NCI-H187 (cell line): ENCODE measurements at regions not wholly inside any gene's neighbourhood (a gene's known extent, or its start where the extent isn't known, plus 50 kb on each side); places are given as distances from the start of the nearest gene placed in this dataset.
A peak's percentile ranks its signal among the peaks of the same experiment; 100 is the strongest.
"Not testable (repeated sequence)": the region's sequence is repeated elsewhere in the genome, so short reads cannot be mapped to it uniquely, and the experiment has no call there.

Experiments
- DNase-seq, 2 experiments: peaks; one replicate each; lab custom pipeline; 2025; lab: John Stamatoyannopoulos, UW

GRCh38 chr2:38243186-38243880, 133.7 kb downstream of the ATL2 start:
- DNase-seq = no peak

DNA sequence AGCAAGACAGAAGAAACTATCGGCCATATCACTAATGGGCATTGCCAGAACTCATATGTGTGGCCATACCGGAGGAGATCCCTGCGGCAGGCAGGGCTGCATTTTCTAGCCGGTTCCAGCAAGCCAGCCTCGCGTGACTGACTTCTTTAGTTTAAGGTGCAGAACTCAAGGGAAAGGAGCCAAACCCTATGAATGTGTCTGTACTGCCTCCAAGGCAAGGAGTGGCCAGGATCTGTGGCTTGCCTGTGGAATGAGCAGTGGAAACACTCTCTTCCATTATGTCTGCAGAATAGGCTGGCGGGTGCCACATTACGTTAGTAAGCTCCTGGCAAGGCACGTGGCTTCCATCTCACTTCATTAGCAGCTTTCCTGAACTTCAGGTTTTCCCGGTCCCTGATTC, 137.6 kb downstream of the ATL2 start:
- DNase-seq = no peak

- not testable (repeated sequence) for DNase-seq
Measured at GRCh38 chr2:38238705-38239104, 138.4 kb downstream of the ATL2 start.

- no peak for DNase-seq
Measured at GRCh38 chr2:38237311-38237710, 139.8 kb downstream of the ATL2 start.

GRCh38 chr2:38233231-38233983, 143.7 kb downstream of the ATL2 start:
- no peak for DNase-seq

DNA sequence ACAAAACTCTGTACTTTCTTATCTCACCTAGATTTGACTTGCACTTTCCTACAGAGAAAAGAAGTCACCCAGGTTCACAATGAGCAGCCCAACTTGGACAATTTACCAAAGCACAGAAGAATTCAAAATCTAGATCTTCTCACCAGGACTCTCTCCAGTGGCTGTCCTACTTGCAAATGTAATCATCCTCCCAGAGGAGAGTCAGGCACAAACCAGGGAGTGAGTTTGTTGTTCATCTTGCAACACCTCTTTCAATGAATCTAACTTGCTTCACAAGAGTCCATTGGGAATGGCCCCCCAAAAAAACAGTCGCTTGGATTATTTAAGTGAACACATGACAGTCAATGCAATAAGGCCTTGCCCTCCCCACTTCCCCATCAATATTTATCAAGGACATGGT, 144.6 kb downstream of the ATL2 start:
- DNase-seq = no peak

GRCh38 chr2:38230756-38231155, 146.3 kb downstream of the ATL2 start:
- peak in 1 of 2 experiments; percentile 4 for DNase-seq

DNA sequence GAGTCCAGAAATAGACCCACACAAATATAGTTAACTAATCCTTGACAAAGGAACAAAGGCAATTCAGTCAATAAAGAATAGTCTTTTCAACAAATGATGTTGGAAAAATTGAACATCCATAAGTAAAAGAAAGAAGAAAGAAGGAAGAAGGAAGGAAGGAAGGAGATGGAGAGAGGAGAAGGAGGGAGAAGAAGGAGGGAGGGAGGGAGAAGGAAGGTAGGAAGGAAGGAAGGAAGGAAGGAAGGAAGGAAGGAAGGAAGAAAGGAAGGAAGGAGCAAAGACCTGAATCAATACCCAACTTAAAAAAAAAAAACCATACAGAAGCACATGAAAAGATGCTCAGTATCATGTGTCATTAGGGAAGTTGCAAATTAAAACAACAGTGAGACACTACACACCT, 148.3 kb downstream of the ATL2 start:
- DNase-seq = no peak

DNA sequence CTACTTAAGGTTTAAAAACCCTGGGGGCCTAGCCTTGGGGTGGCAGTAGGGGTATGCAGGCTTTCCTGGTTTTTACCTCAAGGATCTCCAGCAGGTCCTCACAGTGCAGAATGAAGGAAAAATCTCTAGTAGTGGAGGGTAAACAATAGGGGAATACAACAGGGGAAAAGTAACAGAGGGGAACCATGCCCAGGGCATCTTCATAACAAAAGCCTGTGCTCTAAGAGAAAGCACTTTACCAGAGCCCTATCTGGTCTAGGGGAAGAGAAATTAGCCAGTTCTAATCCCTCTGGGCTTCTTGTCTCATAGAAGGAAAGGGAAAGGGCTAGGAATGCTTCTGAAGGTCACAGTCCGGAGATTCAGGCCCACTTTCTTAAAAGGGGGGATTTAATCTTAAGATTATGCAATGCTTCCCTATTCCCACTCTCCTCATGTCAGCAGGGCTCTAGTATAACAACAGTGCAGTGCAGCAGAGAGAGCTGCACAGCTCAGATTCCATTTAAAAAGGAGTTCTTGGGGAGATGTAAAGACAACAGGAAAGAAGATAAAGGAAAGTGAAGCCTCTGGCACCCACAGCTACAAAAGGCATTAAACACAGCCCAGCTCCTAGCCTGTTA, 149.0 kb upstream of the CYP1B1 start:
- DNase-seq = no peak

DNA sequence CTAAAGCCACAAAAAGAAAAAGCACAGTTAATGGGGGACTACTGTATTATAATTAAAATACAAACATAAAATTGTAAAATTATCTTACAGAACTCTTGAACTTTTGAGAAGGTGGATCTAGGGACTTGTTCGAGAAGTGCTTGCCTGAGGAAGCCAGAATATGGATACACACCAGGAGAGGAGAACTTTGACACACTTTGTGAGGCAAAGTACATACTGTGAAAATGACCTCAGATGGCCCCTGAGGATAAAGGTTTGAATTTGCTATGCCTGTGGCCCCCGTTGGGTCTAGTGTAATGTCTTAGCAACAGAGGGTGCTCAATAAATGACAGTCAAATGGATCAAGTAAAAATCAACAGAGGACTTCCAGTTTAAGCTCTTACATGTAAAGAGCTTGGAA, 148.2 kb upstream of the CYP1B1 start:
- no peak for DNase-seq

- DNase-seq = no peak
Measured at GRCh38 chr2:38223256-38223655, 147.3 kb upstream of the CYP1B1 start.

DNA sequence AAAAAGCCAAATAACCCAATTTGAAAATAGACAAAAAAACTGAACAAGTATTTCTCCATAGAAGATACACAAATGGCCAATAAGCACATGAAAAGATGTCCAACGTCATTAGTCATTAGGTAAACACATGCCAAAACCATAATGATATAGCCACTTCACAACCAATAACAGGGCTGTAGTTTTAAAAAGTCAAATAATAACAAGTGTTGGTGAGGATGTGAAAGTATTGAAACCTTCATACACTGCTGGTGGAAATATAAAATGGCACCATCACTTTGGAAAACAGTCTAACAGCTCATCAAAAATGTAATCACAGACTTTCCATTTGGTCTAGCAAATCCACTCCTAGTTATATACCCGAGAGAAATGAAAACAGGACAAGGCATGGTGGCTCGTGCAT, 144.2 kb upstream of the CYP1B1 start:
- no peak for DNase-seq

DNA sequence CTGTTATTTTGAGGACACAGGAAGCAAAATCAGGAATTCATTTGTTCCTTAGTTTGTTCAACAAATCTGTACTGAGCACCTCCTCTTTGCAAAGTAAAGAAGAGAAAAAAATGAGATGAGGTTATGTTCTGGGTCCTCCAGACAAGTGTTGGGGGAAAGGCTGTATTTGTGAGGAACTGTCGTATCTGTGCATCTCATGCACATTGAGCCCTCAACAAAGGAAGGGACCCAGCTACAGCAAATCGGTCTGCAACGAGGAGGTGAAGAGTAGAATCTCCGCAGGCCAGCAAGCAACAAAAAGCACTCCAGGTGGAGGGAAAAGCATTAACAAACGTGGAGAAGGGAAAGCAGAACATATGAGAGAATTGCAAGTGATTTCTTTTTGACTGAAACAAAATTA, 143.0 kb upstream of the CYP1B1 start:
- no peak for DNase-seq

- DNase-seq = no peak
Measured at GRCh38 chr2:38218591-38218991, 142.6 kb upstream of the CYP1B1 start.

DNA sequence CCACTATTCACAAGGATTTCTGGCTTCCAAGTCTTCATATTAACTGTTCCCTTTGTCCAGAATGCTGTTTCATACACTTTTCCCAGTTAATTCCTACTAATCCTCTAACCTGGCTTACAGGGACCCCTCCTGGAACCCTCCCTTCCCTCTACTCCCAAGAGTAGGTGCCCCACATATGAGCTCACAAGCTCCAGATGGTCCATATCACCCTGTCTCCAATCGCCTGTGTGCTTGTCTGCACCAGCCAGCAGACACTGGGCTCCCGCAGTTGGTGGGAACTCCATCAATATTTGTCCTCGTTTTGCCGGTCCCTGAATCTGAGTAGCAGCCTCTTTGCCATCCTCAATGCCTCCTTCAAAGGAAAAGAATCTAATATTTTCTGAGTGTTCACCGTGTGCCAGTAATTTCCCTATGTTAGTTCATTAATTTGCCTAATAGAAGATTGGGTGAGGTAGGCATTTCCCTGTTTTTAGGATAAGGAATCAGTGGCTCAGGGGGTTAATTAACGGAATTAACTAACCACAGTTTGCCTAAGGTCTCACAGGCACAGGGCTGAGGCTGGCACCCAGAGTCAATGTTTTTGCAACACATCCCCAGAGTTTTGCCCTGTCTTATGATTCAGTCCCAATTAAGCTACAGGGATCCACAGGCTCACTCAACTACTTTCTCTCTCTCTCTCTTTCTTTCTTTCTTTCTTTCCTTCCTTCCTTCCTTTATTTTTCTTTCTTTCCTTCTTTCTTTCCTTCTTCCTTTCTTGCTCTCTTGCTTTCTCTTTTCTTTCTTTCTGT, 141.6 kb upstream of the CYP1B1 start:
- no peak for DNase-seq

GRCh38 chr2:38216886-38217285, 140.9 kb upstream of the CYP1B1 start:
- no peak for DNase-seq

DNA sequence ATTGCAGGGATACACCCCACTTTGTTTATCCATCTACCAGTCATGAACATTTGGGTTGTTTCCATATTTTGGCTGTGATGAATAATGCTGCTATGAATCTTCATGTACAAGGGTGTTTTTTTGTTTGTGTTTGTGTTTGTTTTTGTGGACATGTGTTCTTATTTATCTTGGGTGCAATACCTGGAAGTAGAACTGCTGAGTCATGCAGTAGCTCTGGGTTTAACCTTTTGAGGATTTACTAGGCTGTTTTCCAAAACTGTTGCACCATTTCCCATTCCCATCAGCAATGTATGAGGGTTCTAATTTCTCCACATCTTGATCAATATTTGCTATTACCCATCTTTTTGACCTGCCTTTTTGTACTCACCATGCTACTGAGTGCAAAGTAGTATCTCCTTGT, 140.0 kb upstream of the CYP1B1 start:
- DNase-seq = no peak

- no peak for DNase-seq
Measured at GRCh38 chr2:38215522-38215921, 139.6 kb upstream of the CYP1B1 start.

- DNase-seq = peak; percentile 13 to 19
Measured at GRCh38 chr2:38214209-38214717, 138.3 kb upstream of the CYP1B1 start.

GRCh38 chr2:38213619-38214167, 137.7 kb upstream of the CYP1B1 start:
- DNase-seq = no peak

DNA sequence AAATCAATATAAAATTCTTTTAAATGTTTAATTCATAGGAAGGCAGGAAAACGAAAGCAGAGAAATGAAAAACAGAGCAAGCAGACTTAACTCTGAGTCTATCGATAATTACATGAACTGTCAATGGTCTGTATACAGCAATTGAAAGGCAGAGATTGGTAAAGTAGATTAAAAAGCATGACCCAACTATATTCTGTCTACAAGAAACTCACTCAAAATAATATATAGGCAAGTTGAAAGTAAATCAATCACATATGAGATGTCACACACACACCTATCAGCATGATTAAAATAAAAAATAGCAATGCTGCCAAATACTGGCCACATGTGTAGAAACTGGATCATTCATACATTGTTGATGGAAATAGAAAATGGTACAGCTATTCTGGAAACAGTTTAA, 136.4 kb upstream of the CYP1B1 start:
- DNase-seq = no peak

DNA sequence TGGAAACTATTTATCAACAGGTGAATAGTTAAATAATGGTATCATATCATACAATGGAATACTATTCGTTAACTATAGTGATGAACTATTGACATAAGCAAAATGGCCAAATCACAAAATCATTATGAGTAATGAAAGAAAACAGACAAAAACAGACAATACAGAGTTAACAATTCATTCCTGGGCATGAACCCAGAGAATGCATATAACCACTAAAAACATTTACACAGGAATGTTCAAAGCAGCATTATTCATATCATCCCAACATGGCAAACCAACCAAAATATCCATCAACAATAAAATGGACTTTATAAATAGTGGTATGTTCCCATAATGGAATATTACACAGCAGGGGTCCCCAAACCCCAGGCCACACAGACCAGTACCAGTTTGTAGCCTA, 131.2 kb upstream of the CYP1B1 start:
- DNase-seq = no peak
